H1 (cell line): ENCODE measurements at regions not wholly inside any gene's neighbourhood (a gene's known extent, or its start where the extent isn't known, plus 50 kb on each side); places are given as distances from the start of the nearest gene placed in this dataset.

Source experiments
- CTCF ChIA-PET: fragments of 300-600 bp; sonication (Branson Sonifier 250); formaldehyde crosslinking; loops from one replicate; lab custom pipeline; 2021; ENCODE audit not compliant: partially characterized antibody; lab: Charles Lee
- POLR2A ChIA-PET: fragments of 300-600 bp; sonication (Branson Sonifier 250); formaldehyde crosslinking; loops from one replicate; lab custom pipeline; 2021; ENCODE audit warnings: inconsistent platforms; ENCODE audit not compliant: partially characterized antibody; lab: Charles Lee
- DNase-seq, 2 experiments: peaks; one replicate each; pipeline versions ENCODE4 v3.0.0 to v3.0.0-alpha.2; 2010 to 2022; ENCODE audit warnings: low spot score in 2 of 2, low read depth in 1 of 2, mixed read lengths in 1 of 2
- FAIRE-seq: peaks from 2 replicates; lab custom pipeline; 2011; peaks lifted over from hg19 to GRCh38; lab: Jason Lieb, UNC
- H2AFZ ChIP-seq: 2 replicates; pipeline ENCODE4 v1.8.1; 2012; ENCODE audit warnings: low read length, inconsistent platforms
- H2AK5ac ChIP-seq: 2 replicates; pipeline ENCODE4 v1.6.1; 2013; ENCODE audit warnings: low read depth, low read length
- H2BK120ac ChIP-seq: replicated peaks from 2 replicates; pipeline ENCODE3; 2013; ENCODE audit warnings: low read depth, low read length, inconsistent platforms
- H2BK12ac ChIP-seq: 2 replicates; pipeline ENCODE4 v1.6.1; 2013; ENCODE audit warnings: low read depth, low read length
- H2BK15ac ChIP-seq: 2 replicates; pipeline ENCODE4 v1.6.1; 2013; ENCODE audit warnings: low read length
- H2BK20ac ChIP-seq: 2 replicates; pipeline ENCODE4 v1.6.1; 2013; ENCODE audit warnings: low read length
- H2BK5ac ChIP-seq: 2 replicates; pipeline ENCODE4 v1.6.1; 2013; ENCODE audit warnings: low read depth, low read length
- H3K14ac ChIP-seq: 2 replicates; pipeline ENCODE4 v1.6.1; 2013; ENCODE audit warnings: inconsistent platforms; ENCODE audit not compliant: insufficient read length
- H3K18ac ChIP-seq: 2 replicates; pipeline ENCODE4 v1.6.1; 2013; ENCODE audit warnings: low read length; ENCODE audit errors: extremely low read depth
- H3K23ac ChIP-seq: 2 replicates; pipeline ENCODE4 v1.6.1; 2013; ENCODE audit warnings: inconsistent platforms; ENCODE audit not compliant: insufficient read length
- H3K23me2 ChIP-seq: 2 replicates; pipeline ENCODE4 v1.6.1; 2013; ENCODE audit warnings: low read depth, low read length
- H3K27ac ChIP-seq: 2 replicates; pipeline ENCODE4 v1.6.1; 2011; ENCODE audit warnings: low read depth, low read length, inconsistent platforms
- H3K27me3 ChIP-seq, 4 experiments: replicated peaks in 1 of 4; 1 replicate in 1 of 4; 2 replicates in 3 of 4; pipeline versions ENCODE4 v1.6.1 to v1.8.1; 2011 to 2013; ENCODE audit warnings: low read length in 3 of 4, mild to moderate bottlenecking in 3 of 4, inconsistent platforms in 2 of 4, mixed read lengths in 2 of 4, moderate library complexity in 1 of 4; ENCODE audit not compliant: control insufficient read depth in 3 of 4, insufficient read depth in 3 of 4; ENCODE audit errors: extremely low read depth in 1 of 4
- H3K36me3 ChIP-seq, 4 experiments: 2 replicates each; pipeline versions ENCODE4 v1.6.1 to v1.8.1; 2011 to 2013; ENCODE audit warnings: mild to moderate bottlenecking in 4 of 4, low read length in 3 of 4, moderate library complexity in 2 of 4, control low read depth in 1 of 4, inconsistent platforms in 1 of 4; ENCODE audit not compliant: insufficient read depth in 4 of 4, control insufficient read depth in 2 of 4
- H3K4ac ChIP-seq: replicated peaks from 2 replicates; pipeline ENCODE3; 2013; ENCODE audit warnings: low read length, low read depth, mixed read lengths, inconsistent platforms; ENCODE audit not compliant: insufficient read length
- H3K4me1 ChIP-seq, 4 experiments: replicated peaks in 1 of 4; 1 replicate in 1 of 4; 2 replicates in 3 of 4; pipeline versions ENCODE4 v1.6.1 to v1.8.1; 2011 to 2013; ENCODE audit warnings: low read length in 3 of 4, inconsistent platforms in 2 of 4, mixed read lengths in 1 of 4; ENCODE audit not compliant: insufficient read depth in 4 of 4, control insufficient read depth in 3 of 4
- H3K4me2 ChIP-seq, 2 experiments: 2 replicates each; pipeline versions ENCODE4 v1.6.1 to v1.8.1; 2011 to 2013; ENCODE audit warnings: low read depth in 2 of 2, low read length in 2 of 2, control low read depth in 1 of 2, inconsistent platforms in 1 of 2, mild to moderate bottlenecking in 1 of 2; ENCODE audit not compliant: insufficient read depth in 1 of 2
- H3K4me3 ChIP-seq, 4 experiments: fragments of 200-600, 300-600 bp in 1 of 4; sonication (generic), shearing (Covaris generic), sonication (Bioruptor Twin) in 1 of 4; 2 replicates each; pipeline versions ENCODE4 v1.5.1 to v1.8.1; 2011 to 2016; ENCODE audit warnings: low read length in 4 of 4, low read depth in 3 of 4, control low read depth in 2 of 4, inconsistent platforms in 2 of 4, mild to moderate bottlenecking in 2 of 4, mixed read lengths in 1 of 4, moderate library complexity in 1 of 4; ENCODE audit not compliant: insufficient read depth in 2 of 4; ENCODE audit errors: extremely low read depth in 1 of 4
- H3K56ac ChIP-seq: replicated peaks from 2 replicates; pipeline ENCODE3; 2013; ENCODE audit warnings: low read depth, mild to moderate bottlenecking, mixed read lengths, low read length, inconsistent platforms; ENCODE audit not compliant: insufficient read length
- H3K79me1 ChIP-seq: 2 replicates; pipeline ENCODE4 v1.6.1; 2013; ENCODE audit warnings: low read depth, low read length, control low read depth
- H3K79me2 ChIP-seq, 2 experiments: 2 replicates each; pipeline versions ENCODE4 v1.6.1 to v1.8.1; 2012 to 2013; ENCODE audit warnings: low read length in 2 of 2, mild to moderate bottlenecking in 2 of 2, inconsistent platforms in 1 of 2; ENCODE audit not compliant: insufficient read depth in 2 of 2, control insufficient read depth in 1 of 2
- H3K9ac ChIP-seq, 4 experiments: replicated peaks in 1 of 4; 1 replicate in 1 of 4; 2 replicates in 3 of 4; pipeline versions ENCODE4 v1.6.1 to v1.8.1; 2011 to 2013; ENCODE audit warnings: low read depth in 3 of 4, low read length in 3 of 4, control low read depth in 2 of 4, mild to moderate bottlenecking in 2 of 4, moderate library complexity in 2 of 4, inconsistent platforms in 1 of 4; ENCODE audit errors: extremely low read depth in 1 of 4
- H3K9me3 ChIP-seq, 2 experiments: 2 replicates each; pipeline versions ENCODE4 v1.6.1 to v1.8.1; 2012 to 2013; ENCODE audit warnings: mild to moderate bottlenecking in 2 of 2, moderate library complexity in 2 of 2, control low read depth in 1 of 2, inconsistent platforms in 1 of 2, low read depth in 1 of 2, low read length in 1 of 2, mixed read lengths in 1 of 2; ENCODE audit not compliant: insufficient read depth in 2 of 2
- H4K20me1 ChIP-seq, 2 experiments: replicated peaks in 1 of 2; 2 replicates each; pipeline versions ENCODE3 to v1.8.1; 2011 to 2013; ENCODE audit warnings: inconsistent platforms in 2 of 2, low read length in 2 of 2, mild to moderate bottlenecking in 1 of 2; ENCODE audit not compliant: insufficient read depth in 2 of 2, control insufficient read depth in 1 of 2
- H4K5ac ChIP-seq: 2 replicates; pipeline ENCODE4 v1.6.1; 2013; ENCODE audit warnings: low read length, low read depth, mixed read lengths, inconsistent platforms; ENCODE audit not compliant: insufficient read length
- H4K8ac ChIP-seq: 2 replicates; pipeline ENCODE4 v1.8.0; 2013; ENCODE audit warnings: mild to moderate bottlenecking, moderate library complexity, low read length, inconsistent platforms; ENCODE audit not compliant: insufficient read depth; ENCODE audit errors: extremely low read depth
- H4K91ac ChIP-seq: replicated peaks from 2 replicates; pipeline ENCODE3; 2013; ENCODE audit warnings: low read length, mixed read lengths, inconsistent platforms; ENCODE audit not compliant: insufficient read length
- ATF2 ChIP-seq: IDR thresholded peaks from 2 replicates; pipeline ENCODE4 v1.6.1; 2012; ENCODE audit warnings: low read length, inconsistent platforms
- JUN ChIP-seq: IDR thresholded peaks from 2 replicates; pipeline ENCODE4 v1.6.1; 2011; ENCODE audit warnings: low read depth, mild to moderate bottlenecking, improper control_type of control experiment, low read length
- JUND ChIP-seq: IDR thresholded peaks from 2 replicates; pipeline ENCODE4 v1.6.1; 2011; ENCODE audit warnings: mild to moderate bottlenecking, improper control_type of control experiment, low read length
- POU5F1 ChIP-seq: IDR thresholded peaks from 2 replicates; pipeline ENCODE4 v1.6.1; 2011; ENCODE audit warnings: low read depth, mild to moderate bottlenecking, low read length, moderate library complexity
- RBBP5 ChIP-seq: IDR thresholded peaks from 2 replicates; pipeline ENCODE4 v1.7.1; 2012; ENCODE audit warnings: low read depth, mild to moderate bottlenecking, inconsistent platforms, low read length, moderate library complexity, borderline replicate concordance
- SIN3A ChIP-seq, 2 experiments: IDR thresholded peaks in 1 of 2; conservative IDR thresholded peaks in 1 of 2; 2 replicates each; pipeline ENCODE4 v1.6.1; 2011 to 2012; ENCODE audit warnings: low read length in 2 of 2, improper control_type of control experiment in 1 of 2, low read depth in 1 of 2, mild to moderate bottlenecking in 1 of 2
- SP4 ChIP-seq: IDR thresholded peaks from 2 replicates; pipeline ENCODE4 v1.6.1; 2012; ENCODE audit warnings: low read length, inconsistent platforms
- TAF7 ChIP-seq: optimal IDR thresholded peaks from 2 replicates; pipeline ENCODE3; 2011; ENCODE audit warnings: low read depth, mild to moderate bottlenecking, inconsistent platforms, low read length, moderate library complexity, borderline replicate concordance

DNA sequence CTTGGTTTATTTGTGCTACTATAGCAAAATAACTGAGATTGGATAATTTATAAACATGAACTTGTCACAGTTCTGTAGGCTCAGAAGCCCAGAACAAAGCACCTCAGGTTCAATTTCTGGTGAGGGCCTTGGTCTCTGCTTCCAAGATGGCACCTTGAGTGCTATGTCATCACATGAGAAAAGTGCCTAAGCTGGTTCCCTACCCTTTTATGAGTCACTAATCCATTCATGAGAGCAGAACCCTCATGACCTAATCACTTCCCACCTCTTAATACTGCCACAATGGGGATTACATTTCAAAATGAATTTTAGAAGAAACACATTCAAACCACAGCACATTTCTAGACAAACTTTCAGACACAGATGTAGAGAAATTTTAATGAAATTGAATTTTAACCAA is 98.2 kb upstream of the PRSS3 start:
- H3K23me2 ChIP-seq, result no peaks in the 10 kb centered on the region
- ChIA-PET CTCF (no interaction called here), POLR2A (no interaction called here)
- no peak overlapping the region for H3K18ac ChIP-seq
- TF ChIP-seq POU5F1 (no peak), TAF7 (no peak), ATF2 (no peak), JUND (no peak), JUN (no peak), SP4 (no peak), RBBP5 (no peak), SIN3A (conservative IDR thresholded peaks at IDR 0.05 in 1 of 2, IDR thresholded peaks at IDR 0.05 in 1 of 2; ENCODE audit: low read depth in 1 of 2, low read length in 2 of 2) (no peak)
- H3K9me3 ChIP-seq, result no peaks in the 10 kb centered on the region
- no peak overlapping the region for H3K4ac ChIP-seq
- DNase-seq, result no peak
- H3K36me3 ChIP-seq, result no peaks in the 10 kb centered on the region
- H3K56ac ChIP-seq, result no peak overlapping the region
- H2BK20ac ChIP-seq, result no peak overlapping the region
- no peak overlapping the region for H3K4me3 ChIP-seq
- H3K27me3 ChIP-seq, result no peaks in the 10 kb centered on the region
- no peaks in the 10 kb centered on the region for H3K79me2 ChIP-seq
- no peak overlapping the region for H3K27ac ChIP-seq
- FAIRE-seq, result no peak
- no peak overlapping the region for H3K14ac ChIP-seq
- no peak overlapping the region for H2AK5ac ChIP-seq
- no peak overlapping the region for H2BK12ac ChIP-seq
- H3K23ac ChIP-seq, result no peak overlapping the region
- no peak overlapping the region for H2BK5ac ChIP-seq
- H3K4me1 ChIP-seq, result peaks cover 0 to 2% (median under 1%) of the 10 kb centered on the region in 4 experiments; a peak in 1 of 7 replicates
- no peak overlapping the region for H2BK120ac ChIP-seq
- H4K20me1 ChIP-seq, result no peaks in the 10 kb centered on the region
- H3K4me2 ChIP-seq, result no peak overlapping the region
- H4K91ac ChIP-seq, result no peak overlapping the region
- H4K8ac ChIP-seq, result no peak overlapping the region
- no peaks in the 10 kb centered on the region for H3K79me1 ChIP-seq
- no peak overlapping the region for H3K9ac ChIP-seq
- no peak overlapping the region for H2AFZ ChIP-seq
- no peak overlapping the region for H4K5ac ChIP-seq
- no peak overlapping the region for H2BK15ac ChIP-seq
